MM.1S (cell line): ENCODE measurements at regions not wholly inside any gene's neighbourhood (a gene's known extent, or its start where the extent isn't known, plus 50 kb on each side); places are given as distances from the start of the nearest gene placed in this dataset.
A peak's percentile ranks its signal among the peaks of the same experiment; 100 is the strongest.

Experiments used
- DNase-seq: peaks from one replicate; pipeline ENCODE4 v3.0.0-alpha.2; 2015
- H2AFZ ChIP-seq: fragments of 300-600 bp; sonication (generic); 2 replicates; pipeline ENCODE4 v1.6.0; 2016; ENCODE audit warnings: antibody characterized with exemption, low read length
- H3F3A ChIP-seq: fragments of 300-600 bp; sonication (generic); 2 replicates; pipeline ENCODE4 v1.6.1; 2016; ENCODE audit warnings: mild to moderate bottlenecking, antibody characterized with exemption, low read length, moderate library complexity, mixed read lengths; ENCODE audit not compliant: insufficient read depth
- H3K27ac ChIP-seq: fragments of 300-600 bp; sonication (generic); 2 replicates; pipeline ENCODE4 v1.5.1; 2016; ENCODE audit warnings: mild to moderate bottlenecking, low read length
- H3K27me3 ChIP-seq: fragments of 300-600 bp; sonication (generic); replicated peaks from 2 replicates; pipeline ENCODE4 v1.6.0; 2016; ENCODE audit warnings: low read length; ENCODE audit not compliant: insufficient read depth
- H3K36me3 ChIP-seq: fragments of 300-600 bp; sonication (generic); replicated peaks from 2 replicates; pipeline ENCODE4 v1.6.1; 2016; ENCODE audit warnings: mild to moderate bottlenecking, low read length, mixed read lengths; ENCODE audit not compliant: insufficient read depth
- H3K4me1 ChIP-seq: fragments of 300-600 bp; sonication (generic); 2 replicates; pipeline ENCODE4 v1.6.1; 2016; ENCODE audit warnings: low read length, mixed read lengths
- H3K4me2 ChIP-seq: fragments of 300-600 bp; sonication (generic); 2 replicates; pipeline ENCODE4 v1.6.0; 2016; ENCODE audit warnings: low read depth, low read length
- H3K4me3 ChIP-seq: fragments of 300-600 bp; sonication (generic); 2 replicates; pipeline ENCODE4 v1.5.1; 2016; ENCODE audit warnings: low read length, mixed read lengths
- H3K79me2 ChIP-seq: fragments of 300-600 bp; sonication (generic); 2 replicates; pipeline ENCODE4 v1.6.1; 2016; ENCODE audit warnings: mixed run types, low read length, mixed read lengths
- H3K9ac ChIP-seq: fragments of 300-600 bp; sonication (generic); 2 replicates; pipeline ENCODE4 v1.6.1; 2016; ENCODE audit warnings: low read length, mixed read lengths
- H3K9me2 ChIP-seq: fragments of 300-600 bp; sonication (generic); replicated peaks from 2 replicates; pipeline ENCODE4 v1.6.1; 2016; ENCODE audit warnings: mild to moderate bottlenecking, low read length, mixed read lengths; ENCODE audit not compliant: insufficient read depth
- H3K9me3 ChIP-seq: fragments of 300-600 bp; sonication (generic); replicated peaks from 2 replicates; pipeline ENCODE4 v1.6.1; 2016; ENCODE audit warnings: mild to moderate bottlenecking, low read length, mixed read lengths; ENCODE audit not compliant: insufficient read depth
- H4K20me1 ChIP-seq: fragments of 300-600 bp; sonication (generic); 2 replicates; pipeline ENCODE4 v1.6.1; 2016; ENCODE audit warnings: mild to moderate bottlenecking, low read length, moderate library complexity, mixed read lengths; ENCODE audit not compliant: insufficient read depth
- CTCF ChIP-seq: fragments of 300-600 bp; sonication (generic); IDR thresholded peaks from 2 replicates; pipeline ENCODE4 v1.5.1; 2016; ENCODE audit warnings: antibody characterized with exemption, low read length, mixed read lengths
- EZH2 ChIP-seq: fragments of 300-600 bp; sonication (generic); optimal IDR thresholded peaks from 2 replicates; pipeline ENCODE3; 2017; ENCODE audit warnings: low read depth, mild to moderate bottlenecking, antibody characterized with exemption, low read length, mixed read lengths
- EZH2phosphoT487 ChIP-seq: fragments of 300-600 bp; sonication (generic); IDR thresholded peaks from 2 replicates; pipeline ENCODE4 v1.6.1; 2018; ENCODE audit warnings: antibody characterized with exemption, low read length

- TF ChIP-seq EZH2phosphoT487 (no peak), CTCF (no peak), EZH2 (no peak)
- no peak overlapping the region for H2AFZ ChIP-seq
- H3K4me1 ChIP-seq, result no peaks in the 10 kb centered on the region
- no peak overlapping the region for H3K9ac ChIP-seq
- no peaks in the 10 kb centered on the region for H3K27me3 ChIP-seq
- H4K20me1 ChIP-seq, result no peaks in the 10 kb centered on the region
- no peaks in the 10 kb centered on the region for H3K79me2 ChIP-seq
- H3K9me2 ChIP-seq, result no peaks in the 10 kb centered on the region
- DNase-seq, result no peak
- no peaks in the 10 kb centered on the region for H3K9me3 ChIP-seq
- no peak overlapping the region for H3K27ac ChIP-seq
- H3F3A ChIP-seq, result no peaks in the 10 kb centered on the region
- no peaks in the 10 kb centered on the region for H3K36me3 ChIP-seq
- H3K4me3 ChIP-seq, result no peak overlapping the region
- H3K4me2 ChIP-seq, result no peak overlapping the region
These were observed 782.3 kb downstream of the BRINP1 start for GRCh38 chr9:118586978-118587377.

- no peak overlapping the region for H3K4me3 ChIP-seq
- H3K9ac ChIP-seq, result no peak overlapping the region
- no peaks in the 10 kb centered on the region for H3F3A ChIP-seq
- DNase-seq, result no peak
- no peak overlapping the region for H2AFZ ChIP-seq
- no peaks in the 10 kb centered on the region for H3K9me2 ChIP-seq
- H4K20me1 ChIP-seq, result no peaks in the 10 kb centered on the region
- no peaks in the 10 kb centered on the region for H3K79me2 ChIP-seq
- H3K27me3 ChIP-seq, result no peaks in the 10 kb centered on the region
- H3K4me2 ChIP-seq, result no peak overlapping the region
- no peaks in the 10 kb centered on the region for H3K9me3 ChIP-seq
- H3K36me3 ChIP-seq, result no peaks in the 10 kb centered on the region
- no peak for TF ChIP-seq CTCF
- no peak for TF ChIP-seq EZH2
- no peak for TF ChIP-seq EZH2phosphoT487
- no peak overlapping the region for H3K27ac ChIP-seq
- no peaks in the 10 kb centered on the region for H3K4me1 ChIP-seq
These were observed 774.8 kb downstream of the BRINP1 start for GRCh38 chr9:118594428-118594827.

GRCh38 chr9:118595719-118596305 lies 773.4 kb downstream of the BRINP1 start:
- Histone ChIP-seq H4K20me1 (no peaks in the 10 kb centered on the region), H3K4me2 (no peak overlapping the region), H3K9ac (no peak overlapping the region), H3K9me3 (no peaks in the 10 kb centered on the region), H2AFZ (no peak overlapping the region), H3K9me2 (no peaks in the 10 kb centered on the region), H3K79me2 (no peaks in the 10 kb centered on the region), H3K4me1 (no peaks in the 10 kb centered on the region), H3K27ac (no peak overlapping the region), H3K36me3 (no peaks in the 10 kb centered on the region), H3K27me3 (no peaks in the 10 kb centered on the region), H3K4me3 (no peak overlapping the region), H3F3A (no peaks in the 10 kb centered on the region)
- peak; percentile 24 for TF ChIP-seq CTCF
- TF ChIP-seq EZH2, result no peak
- no peak for DNase-seq
